SIG-M5 treated with dmso at 0.1 percent for 504 hours (cell line): ENCODE measurements at regions not wholly inside any gene's neighbourhood (a gene's known extent, or its start where the extent isn't known, plus 50 kb on each side); places are given as distances from the start of the nearest gene placed in this dataset.

Source experiments
- DNase-seq: peaks from one replicate; lab custom pipeline; 2025; ENCODE audit not compliant: unreplicated experiment; lab: John Stamatoyannopoulos, UW

DNA sequence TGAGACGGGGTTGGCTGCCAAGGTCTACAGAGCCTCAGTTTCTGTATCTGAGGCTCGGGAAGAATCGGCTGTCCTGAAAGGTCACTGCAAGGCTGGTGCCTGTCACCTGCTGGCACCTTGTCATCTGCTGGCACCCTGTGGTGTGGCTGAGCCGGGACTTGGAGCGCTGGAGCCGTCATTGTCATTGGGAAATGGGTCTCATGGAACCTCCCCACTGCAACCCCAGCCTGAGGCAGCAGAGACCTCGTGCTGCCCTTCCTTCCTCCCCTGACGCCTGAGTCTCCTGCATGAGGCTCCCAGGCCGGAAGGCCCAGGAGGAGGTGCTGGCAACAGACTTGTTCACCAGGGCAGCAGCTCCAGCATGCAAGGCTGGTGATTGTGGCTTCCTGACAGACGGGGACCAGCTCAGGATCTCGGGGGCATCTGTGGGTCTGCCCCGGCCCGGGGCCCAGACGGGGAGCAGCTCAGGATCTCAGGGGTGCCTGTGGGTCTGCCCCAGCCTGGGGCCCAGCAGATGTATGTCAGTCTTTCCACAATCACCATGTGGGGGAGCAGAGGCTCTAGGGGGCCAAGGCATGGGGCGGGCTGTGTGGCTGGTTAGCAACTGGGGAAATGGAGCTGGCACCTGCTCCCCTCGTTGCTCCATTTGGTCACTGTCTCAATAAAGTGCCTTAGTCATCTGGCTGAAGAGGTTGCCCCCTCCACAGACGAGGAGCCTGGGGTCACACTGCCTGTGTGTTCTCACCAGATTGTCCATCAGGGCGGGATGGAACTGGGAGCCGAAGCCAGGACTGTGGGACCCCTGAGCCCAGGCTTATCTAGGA lies 668.7 kb downstream of the BRD1 start:
- no peak for DNase-seq

DNA sequence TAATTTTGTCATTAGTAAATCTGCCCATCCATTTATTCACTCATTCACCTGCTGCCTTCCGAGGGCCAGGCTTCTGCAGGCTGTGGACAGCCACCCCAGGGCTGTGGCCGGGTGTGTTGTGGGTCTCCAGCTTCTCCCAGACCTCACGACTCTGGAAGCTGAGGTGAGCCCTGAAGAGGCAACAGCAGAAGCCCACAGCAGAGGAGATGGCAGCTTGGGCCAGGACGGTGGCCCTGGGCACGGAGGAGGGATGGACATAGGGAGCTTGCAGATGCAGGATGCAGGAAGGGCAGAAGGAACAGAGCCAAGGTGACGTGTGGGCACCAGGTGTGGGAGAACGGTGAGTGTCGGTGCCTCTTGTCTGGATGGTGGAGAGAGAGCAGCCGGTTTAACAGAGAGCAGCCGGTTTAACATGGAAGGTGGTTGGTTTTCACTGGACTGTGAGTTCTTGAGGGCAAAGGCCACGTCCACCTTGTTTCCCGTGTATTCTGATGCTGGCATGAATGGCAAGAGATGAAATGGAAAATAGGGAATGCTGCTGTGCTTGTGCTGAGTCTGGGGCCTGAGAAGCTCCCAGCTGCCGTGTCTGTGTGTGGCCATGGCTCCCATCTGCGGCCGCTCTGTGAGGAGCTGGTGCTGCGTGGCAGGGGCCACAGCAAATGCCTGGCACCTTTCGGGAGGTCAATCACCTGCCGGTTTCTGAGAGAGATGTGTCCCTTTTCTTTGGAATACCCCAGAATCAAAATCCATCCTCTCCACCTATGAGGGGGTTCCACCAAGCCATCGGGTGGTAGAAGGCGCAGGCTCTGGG lies 669.9 kb downstream of the BRD1 start:
- no peak for DNase-seq

DNA sequence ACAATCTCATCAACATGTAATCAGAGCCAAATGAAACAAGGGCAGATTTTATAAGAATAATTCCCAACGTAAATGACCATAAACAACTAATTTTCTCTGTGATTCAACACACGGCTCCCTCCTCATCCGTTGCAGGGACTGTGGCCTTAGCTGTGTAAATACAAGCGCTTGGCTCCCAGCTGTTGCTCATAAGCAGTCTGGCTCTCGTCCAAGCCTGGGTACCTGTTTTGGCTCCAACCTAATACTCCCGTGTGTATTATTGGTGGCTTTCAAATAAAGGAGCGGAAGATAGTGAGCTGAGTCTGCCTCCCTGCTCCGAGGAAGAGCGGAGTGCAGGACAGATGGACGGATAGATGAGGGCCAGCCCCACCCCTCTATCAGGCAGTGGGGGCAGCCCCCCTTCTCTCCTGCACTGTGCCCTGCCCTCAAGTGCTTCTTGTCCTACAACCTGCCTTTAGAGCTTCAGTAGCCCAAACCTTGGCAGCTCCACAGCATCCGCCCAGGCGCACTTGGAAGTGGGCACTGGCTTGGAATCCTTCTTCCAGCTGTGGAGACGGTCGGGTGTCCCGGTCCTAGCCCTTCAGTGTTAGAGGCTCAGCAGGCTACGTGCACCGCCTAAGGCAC lies 670.9 kb downstream of the BRD1 start:
- DNase-seq = no peak

DNA sequence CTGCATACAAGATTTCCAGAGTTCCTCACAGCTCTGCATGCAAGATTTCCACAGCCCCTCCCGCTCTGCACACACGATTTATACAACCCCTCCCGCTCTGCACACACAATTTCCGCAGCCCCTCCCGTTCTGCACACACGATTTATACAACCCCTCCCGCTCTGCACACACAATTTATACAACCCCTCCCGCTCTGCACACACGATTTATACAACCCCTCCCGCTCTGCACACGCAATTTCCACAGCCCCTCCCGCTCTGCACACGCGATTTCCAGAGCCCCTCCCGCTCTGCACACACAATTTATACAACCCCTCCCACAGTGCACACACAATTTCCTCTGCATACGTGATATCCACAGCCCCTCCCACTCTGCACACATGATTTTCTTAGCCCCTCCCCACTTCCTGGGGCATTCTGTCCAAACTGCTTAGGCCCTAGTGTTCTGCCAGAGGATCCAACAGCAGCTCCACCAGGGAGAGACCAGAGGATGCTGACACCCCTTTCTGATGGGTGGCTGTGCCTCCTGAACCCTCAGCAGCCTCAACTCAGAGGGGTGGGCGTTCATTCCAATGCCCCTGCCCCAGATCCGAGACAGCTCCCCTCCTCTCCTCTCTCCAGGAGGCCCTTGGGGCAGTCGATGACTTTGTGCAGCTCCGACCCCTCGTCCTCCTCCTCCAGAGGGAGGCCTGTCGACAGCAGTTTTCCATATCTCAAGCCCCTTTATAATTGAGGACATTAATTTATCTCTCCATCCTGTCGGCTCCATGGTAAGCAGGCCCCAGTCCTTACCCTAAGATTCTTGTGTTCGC lies 671.7 kb downstream of the BRD1 start:
- no peak for DNase-seq

DNA sequence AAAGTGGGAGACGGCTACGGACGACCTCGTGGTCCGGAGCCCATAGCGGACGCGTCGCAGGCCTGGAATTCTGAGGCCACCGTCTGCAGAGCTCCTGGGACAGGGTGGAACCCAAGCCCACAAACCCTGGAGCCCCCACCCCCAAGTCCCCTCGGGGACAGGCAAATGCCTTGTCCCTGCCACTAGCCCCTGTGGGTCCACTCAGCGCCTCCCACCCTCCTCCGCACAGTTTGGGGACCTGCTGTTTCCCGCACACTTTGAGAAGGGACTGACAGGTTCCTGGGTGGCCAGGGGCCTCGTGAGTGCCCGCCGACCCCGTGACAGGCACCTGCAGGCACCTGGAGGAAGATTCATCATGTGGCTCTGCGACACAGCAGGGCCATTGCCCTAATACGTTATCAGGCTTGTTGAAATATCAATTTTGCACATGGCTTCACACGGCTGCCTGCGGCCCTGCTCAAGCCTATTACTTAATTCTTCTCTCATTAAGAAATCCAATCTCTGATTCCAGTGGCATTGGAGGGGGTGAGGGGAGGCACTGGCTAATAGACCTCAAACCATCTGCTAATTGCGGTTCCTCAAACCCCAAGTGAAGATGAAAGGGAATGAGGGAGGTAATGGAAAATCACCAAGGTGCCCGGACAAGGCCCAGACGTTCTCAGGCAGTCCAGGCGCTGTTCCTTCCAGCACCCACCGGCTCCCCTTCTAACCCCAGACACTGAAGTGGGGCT lies 672.5 kb downstream of the BRD1 start:
- no peak for DNase-seq

DNA sequence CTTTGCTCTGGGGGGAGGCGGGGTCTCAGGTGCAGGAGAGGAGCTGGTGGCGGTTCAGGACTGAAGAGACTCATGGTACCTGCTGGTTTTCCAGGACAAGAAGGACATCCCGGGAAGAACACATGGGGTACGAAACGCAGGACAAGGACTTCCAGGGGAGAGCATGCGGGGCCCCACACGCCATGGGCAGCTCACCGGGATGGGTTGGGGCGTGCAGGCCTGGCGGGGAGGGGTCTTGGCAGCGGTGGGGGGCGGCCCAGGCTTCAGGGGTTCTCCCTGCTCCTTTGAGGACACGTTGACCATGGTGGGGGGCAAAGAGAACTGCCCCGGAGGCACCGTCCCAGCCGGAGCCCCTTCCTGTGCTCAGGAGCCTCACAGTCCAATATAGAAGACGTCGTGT lies 673.2 kb downstream of the BRD1 start:
- DNase-seq = no peak

DNA sequence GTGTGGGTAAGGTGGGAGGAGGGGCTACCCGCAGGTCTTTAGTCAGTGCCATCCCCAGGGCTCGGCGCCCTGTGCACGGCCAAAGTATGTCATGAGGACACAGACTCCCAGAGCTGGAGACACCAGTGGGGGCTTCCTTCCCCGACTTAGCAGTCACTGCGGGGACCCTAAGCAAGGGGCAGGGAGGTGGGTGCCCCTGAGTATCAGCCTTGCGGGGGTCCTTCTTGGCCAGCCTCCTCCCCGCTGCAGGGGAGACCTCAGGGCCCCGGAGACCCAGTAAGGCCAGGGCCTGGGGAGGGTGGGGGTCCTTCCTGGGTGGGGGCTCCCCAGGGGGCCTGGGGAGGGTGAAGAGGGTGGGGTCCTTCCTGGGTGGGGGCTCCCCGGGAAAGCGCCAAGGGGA lies 673.8 kb downstream of the BRD1 start:
- DNase-seq = no peak

DNA sequence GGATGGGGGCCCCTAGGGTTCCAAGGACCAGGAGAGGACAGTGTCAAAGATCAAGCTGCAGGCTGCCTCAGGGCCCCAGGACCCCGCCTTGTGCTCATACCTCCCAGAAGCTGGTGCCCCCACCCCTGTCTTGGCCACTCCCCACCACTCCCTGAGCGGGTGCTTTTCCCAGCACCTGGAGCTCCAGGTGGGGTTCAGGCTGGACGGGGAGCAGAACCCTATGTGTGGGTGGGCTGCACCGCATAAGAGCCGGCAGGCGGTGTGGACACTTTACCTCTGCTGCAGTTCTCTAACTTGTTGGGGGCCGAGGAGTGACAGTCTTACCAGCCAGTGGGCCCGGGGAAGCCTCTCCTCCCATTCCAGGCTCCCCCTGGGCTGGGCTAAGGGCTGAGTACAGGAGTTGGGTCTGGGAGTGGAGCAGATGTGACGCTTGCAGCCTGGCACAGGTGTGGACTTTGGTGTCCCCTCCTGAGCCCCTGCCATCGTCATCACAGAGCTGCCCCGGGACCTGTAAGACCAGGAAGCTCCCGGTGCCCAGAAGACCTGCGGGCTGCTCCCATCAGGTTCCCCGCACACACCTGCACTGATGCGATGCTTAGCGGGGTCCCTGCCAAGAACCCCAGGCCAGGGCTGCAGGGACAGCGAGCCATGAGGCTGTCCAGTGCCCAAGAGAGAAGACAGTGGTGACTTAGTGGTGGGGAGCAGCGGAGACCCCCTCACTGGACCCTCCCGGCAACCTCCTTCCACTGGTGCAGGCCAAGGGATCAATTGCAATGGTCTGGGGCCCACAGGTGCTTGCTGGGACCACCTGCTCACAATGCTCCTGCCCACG lies 674.5 kb downstream of the BRD1 start:
- DNase-seq = no peak

DNA sequence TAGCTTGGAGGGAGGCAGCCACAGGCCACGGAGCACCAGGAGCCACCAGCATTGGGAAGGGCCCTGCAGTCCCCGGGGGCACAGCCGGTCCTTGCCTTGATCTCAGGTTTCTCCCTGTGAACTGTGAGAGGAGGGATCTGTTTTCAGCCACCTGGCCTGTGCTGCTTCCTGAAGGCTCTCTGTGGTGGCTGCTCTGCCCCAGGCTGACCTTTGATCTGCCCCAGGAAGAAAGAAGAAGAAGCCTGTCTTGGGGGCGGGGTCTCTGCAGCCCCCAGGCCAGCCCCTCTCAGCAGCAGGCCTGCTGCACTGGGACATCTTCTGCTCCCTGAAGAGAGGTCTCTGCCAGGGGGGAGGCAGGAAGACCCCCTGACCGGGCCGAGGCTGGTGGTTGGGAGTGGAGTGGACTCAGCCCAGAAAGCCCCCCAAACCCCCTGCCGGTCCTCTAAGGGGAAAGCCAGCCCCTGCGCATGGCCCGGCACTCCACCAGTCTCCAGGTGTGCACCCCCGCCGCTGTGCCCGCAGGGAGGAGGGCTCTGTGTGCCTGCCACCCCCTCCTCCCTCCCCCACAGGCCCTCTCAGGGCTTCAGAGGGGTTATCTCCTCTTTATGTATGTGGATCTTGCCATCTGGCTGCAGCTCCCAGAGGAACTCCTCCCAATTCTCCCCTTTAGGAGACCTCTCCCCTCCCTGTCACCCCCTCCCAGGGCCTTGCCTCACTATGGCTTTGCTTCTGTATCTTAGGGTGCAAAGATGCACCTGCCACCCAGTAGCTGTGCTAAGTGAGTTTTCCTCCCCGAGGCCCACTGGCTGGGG lies 675.3 kb downstream of the BRD1 start:
- DNase-seq = no peak

DNA sequence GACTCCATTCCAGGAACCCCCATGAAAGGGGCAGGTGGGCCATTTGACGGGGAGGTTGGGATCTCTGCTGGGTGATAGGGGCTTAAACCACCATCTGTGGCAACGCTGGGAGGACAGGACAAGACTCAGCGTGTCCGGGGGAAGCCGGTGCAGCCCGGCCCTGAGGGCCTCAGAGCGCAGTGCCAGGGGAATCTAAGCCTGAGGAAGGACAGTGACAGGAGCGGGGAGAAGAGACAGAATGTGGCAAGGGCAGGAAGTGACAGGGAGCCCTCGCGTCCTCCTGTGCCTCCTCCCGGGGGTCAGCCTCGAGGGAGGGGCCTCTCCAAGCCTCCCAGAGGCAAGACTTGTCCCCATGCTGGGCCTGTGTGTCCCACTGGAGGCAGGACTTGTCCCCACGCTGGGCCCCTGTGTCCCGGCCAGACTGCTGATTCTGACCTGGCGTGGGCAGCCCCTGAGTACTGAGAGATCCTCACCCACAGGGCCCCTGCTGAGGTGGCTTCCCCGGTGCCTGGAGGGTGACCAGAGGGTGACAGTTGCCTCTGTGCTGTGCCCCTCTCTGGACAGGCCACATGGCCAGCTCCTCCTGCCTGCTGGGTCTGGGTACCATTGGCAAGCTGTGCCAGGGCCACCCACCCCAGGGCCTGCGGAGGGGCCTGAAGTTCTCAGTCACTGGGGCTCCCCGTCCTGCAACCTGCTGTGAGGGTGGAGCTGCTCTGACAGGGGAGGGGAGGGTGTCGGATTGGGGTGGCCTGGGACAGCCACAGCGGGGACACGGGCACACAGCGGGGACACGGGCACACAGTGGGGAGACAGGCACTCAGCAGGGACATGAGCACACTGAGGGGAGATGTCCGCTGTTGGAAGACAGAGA lies 676.2 kb downstream of the BRD1 start:
- no peak for DNase-seq

DNA sequence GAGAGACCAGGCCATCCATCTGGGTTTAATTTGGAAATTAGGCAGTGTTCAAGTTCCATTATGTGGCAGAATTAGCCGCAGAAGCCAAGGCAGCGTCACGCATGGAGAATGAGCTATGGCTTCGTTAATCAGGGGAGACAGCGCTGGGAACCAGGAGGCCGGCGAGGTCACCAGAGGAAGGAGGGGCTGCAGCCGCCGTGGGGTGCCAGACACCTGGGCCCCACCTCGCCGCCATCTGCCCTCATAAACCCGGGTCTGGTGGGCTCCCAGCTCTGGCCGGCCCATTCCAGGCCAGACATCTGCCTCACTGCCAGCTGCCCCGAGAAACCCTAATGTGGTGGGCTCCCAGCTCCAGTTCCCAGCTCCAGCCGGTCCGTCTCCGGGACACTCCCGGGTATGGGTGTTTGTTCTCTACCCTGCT lies 676.9 kb downstream of the BRD1 start:
- DNase-seq = no peak

DNA sequence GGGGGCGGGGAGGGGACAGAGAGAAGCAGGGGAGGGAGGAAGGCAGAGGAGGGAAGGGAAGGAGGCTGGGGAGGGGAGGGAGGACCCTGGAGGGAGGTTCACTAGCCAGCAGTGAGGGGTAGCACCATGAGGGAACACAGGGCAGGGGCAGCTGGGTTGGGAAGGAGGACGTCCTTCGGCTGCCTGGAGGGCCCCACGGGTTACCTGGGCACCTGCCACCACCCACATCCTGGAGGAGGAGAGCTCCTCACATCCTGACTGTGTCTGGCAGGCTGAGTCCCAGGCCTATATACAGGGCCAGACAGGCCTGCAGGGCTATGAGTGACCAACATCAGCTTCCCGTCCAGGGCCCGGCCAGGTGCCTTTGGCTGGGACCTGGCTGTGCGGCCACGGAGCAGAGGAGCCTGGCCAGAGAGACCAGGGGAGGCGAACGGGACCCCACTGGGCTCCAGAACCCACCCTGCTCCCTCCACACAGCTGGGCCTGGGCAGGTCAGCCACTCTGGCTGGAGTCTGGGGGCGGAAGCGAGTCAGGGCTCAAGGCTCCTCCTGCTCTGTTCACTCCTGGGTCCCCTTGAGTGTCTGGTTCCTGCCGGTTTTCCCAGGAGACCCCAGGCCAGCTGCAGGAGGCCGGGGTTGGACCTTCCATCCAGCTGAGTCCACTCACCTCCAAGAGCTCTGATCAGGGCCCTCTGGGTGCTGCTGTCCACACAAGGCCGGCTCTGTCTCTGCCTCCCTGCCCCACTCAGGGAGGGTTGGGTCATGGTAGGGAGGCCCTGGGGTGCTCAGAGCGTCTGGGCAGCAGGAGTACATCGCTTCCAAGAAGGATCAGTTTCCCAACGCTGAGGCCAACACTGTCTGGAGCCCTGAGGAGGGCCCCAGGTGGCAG lies 677.7 kb downstream of the BRD1 start:
- DNase-seq = no peak

DNA sequence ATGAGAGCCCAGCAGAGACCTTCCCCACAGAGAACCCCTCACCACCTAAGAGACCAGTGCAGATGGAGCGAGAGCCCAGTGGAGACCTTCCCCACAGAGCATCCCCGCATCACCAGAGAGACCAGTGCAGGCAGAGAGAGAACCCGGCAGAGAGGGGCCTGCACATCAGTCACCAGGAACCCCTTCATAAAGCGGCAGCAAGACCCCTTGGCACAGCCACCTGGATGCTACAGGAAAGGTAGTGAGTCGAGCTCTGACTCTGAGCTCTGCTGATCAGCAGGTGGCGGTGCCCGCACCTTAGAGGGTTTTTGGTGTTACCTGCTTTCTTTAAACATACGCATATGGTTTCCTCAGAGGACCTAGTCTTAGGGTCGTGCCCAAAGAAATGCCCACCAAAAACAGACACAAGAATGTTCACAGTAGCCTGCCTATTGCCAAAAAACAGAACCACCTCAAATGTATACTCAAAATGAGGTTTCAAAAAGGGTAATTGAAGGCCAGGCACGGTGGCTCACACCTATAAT lies 678.7 kb downstream of the BRD1 start:
- no peak for DNase-seq

DNA sequence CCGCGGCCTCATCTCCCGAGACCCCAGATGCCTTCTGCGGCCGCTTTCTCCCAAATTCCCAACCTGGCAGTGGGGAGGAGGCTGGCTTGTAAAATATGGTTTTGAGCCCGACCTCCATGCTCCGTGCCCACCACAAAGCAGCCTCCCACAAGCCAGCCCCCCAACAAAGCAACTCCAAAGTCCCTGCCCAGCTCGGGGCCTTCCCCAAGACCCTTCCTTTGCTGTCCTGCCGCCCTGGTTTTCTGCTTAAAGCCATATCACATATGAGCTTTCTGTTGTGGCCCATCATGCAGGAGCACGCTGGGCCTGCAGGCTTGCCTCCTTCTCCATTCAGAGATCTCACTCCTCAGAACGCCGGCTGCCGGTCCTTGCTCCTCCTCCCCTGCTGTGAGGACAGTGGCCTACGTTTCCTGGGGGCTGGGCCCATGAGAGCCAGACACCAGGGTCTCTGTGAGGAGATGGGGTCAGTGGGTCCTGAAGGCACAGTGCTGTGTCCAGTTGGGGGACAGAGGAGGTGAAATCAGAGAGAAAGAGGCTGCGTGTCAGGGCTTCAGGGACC lies 680.0 kb downstream of the BRD1 start:
- DNase-seq = no peak

DNA sequence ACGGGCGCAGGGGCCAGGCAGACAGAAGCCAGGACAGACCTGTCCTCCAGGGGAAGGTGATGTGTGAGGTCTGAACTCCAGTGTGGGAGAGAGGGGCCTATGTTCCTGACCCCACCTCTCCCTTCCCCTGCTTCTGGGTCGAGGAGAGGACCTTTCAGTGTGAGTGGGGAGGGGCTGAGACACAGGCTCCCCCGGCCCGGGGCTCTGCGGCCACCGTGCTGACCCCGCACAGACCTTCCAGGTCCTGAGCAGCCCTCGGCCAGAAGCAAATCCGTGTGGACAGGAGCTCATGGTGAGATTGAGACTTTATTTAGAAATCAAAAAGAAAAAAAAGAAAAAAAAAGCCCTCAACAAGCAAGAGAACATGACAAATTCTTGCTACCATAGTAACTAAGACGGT lies 680.5 kb downstream of the BRD1 start:
- no peak for DNase-seq

DNA sequence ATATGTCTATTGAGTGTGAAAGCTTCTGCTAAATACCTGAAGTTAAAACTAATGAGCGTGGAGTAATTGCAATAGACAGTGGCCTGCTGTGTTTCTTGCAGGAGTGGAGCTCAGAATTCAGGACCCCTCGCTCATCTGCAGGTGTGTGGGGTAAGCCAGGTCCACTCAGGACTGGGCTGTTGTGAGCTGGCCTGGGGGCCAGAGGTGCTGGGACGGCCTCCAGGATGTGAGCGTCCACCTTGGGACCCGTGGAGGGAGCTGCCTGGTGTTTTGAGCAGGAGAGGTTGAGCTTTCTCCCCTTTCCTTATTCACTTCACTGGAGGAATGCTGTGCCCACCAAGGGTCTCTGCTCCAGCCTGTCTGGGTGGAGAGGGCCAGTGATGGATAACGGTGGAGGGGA lies 681.2 kb downstream of the BRD1 start:
- no peak for DNase-seq
